ENCODE measurements at regions not wholly inside any gene's neighbourhood (a gene's known extent, or its start where the extent isn't known, plus 50 kb on each side); places are given as distances from the start of the nearest gene placed in this dataset.

- Histone ChIP-seq H3K4me1 (ENCODE audit: insufficient read depth, low read length) (no peaks in the 10 kb centered on the region), H3K9me3 (ENCODE audit: control insufficient read depth in 1 of 2, low read length in 2 of 2) (no peaks in the 10 kb centered on the region), H3K27me3 (ENCODE audit: insufficient read depth, low read length) (no peaks in the 10 kb centered on the region), H3K4me3 (ENCODE audit: low read length in 2 of 2) (no peak overlapping the region), H3K36me3 (ENCODE audit: insufficient read depth, low read length) (no peaks in the 10 kb centered on the region), H3K27ac (ENCODE audit: low read depth, low read length) (no peak overlapping the region)
- H3K4me1 Mint-ChIP-seq, result no peaks in the 10 kb centered on the region
- no peak overlapping the region for H3K4me3 Mint-ChIP-seq
- no peaks in the 10 kb centered on the region for H3K36me3 Mint-ChIP-seq
- POLR2A ChIA-PET (ENCODE audit: partially characterized antibody), result no interaction called here
- CTCF ChIA-PET (ENCODE audit: partially characterized antibody), result no interaction called here
- peaks cover 0 to 13% (median 5%) of the 10 kb centered on the region in 8 donors for H3K9me3 Mint-ChIP-seq
- H3K27ac Mint-ChIP-seq, result no peak overlapping the region
- DNase-seq, result no peak
- no peaks in the 10 kb centered on the region for H3K27me3 Mint-ChIP-seq
- intact Hi-C loops (cut with micrococcal nuclease), result no loop called here
Observed at GRCh38 chr9:13904746-13905145, 409.2 kb downstream of the NFIB start.

GRCh38 chr9:13904311-13904710 lies 409.6 kb downstream of the NFIB start:
- POLR2A ChIA-PET (ENCODE audit: partially characterized antibody), result no interaction called here
- Histone ChIP-seq H3K27ac (ENCODE audit: low read depth, low read length) (no peak overlapping the region), H3K4me1 (ENCODE audit: insufficient read depth, low read length) (no peaks in the 10 kb centered on the region), H3K4me3 (ENCODE audit: low read length in 2 of 2) (no peak overlapping the region), H3K36me3 (ENCODE audit: insufficient read depth, low read length) (no peaks in the 10 kb centered on the region), H3K27me3 (ENCODE audit: insufficient read depth, low read length) (no peaks in the 10 kb centered on the region), H3K9me3 (ENCODE audit: control insufficient read depth in 1 of 2, low read length in 2 of 2) (no peaks in the 10 kb centered on the region)
- CTCF ChIA-PET (ENCODE audit: partially characterized antibody), result no interaction called here
- H3K9me3 Mint-ChIP-seq, result peaks cover 0 to 13% (median 4%) of the 10 kb centered on the region in 8 donors
- no peak for DNase-seq
- no peak overlapping the region for H3K27ac Mint-ChIP-seq
- no peak overlapping the region for H3K4me3 Mint-ChIP-seq
- no peaks in the 10 kb centered on the region for H3K36me3 Mint-ChIP-seq
- H3K4me1 Mint-ChIP-seq, result no peaks in the 10 kb centered on the region
- H3K27me3 Mint-ChIP-seq, result no peaks in the 10 kb centered on the region
- intact Hi-C loops (cut with micrococcal nuclease), result no loop called here

DNA sequence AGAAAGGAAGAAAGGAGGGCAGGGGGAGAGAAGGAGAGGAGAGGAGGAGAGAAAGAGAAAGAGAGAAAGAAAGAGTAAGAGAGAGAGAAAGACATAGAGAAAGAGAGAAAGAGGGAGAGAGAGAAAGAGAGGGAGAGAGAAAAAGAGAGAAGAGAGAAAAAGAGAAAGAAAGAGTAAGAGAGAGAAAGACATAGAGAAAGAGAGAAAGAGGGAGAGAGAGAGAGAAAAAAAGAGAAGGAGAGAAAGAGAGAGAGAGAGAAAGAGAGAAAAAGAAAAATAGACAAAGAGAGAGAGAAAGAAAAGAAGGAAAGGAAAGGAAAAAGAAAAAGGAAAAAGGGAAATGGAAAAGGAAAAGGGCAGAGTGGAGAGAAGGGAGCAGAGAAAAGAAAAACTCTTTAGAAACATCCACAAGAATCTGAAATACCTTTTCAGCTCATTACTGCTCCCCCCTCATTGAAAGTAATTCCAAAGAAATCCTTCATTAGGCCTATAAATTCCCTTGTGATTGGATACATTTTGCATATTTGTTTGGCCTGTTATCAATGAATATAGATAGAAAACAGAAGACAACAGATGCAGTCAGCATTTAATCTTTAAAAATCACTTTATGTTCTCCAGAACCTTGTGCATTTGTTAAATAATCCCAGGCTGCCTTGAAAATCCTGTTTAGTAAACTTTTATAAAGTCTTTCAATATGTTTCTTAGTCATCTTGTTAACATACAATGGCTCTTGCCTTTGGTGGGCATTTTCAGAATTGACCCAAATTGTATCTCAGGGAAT lies 411.5 kb downstream of the NFIB start:
- Mint-ChIP-seq H3K36me3 (no peaks in the 10 kb centered on the region), H3K27ac (no peak overlapping the region), H3K4me3 (no peak overlapping the region), H3K4me1 (no peaks in the 10 kb centered on the region), H3K27me3 (no peaks in the 10 kb centered on the region), H3K9me3 (peaks cover 0 to 13% (median 4%) of the 10 kb centered on the region in 8 donors)
- Histone ChIP-seq H3K9me3 (ENCODE audit: control insufficient read depth in 1 of 2, low read length in 2 of 2) (no peaks in the 10 kb centered on the region), H3K27ac (ENCODE audit: low read depth, low read length) (no peak overlapping the region), H3K4me3 (ENCODE audit: low read length in 2 of 2) (no peak overlapping the region), H3K4me1 (ENCODE audit: insufficient read depth, low read length) (no peaks in the 10 kb centered on the region), H3K36me3 (ENCODE audit: insufficient read depth, low read length) (no peaks in the 10 kb centered on the region), H3K27me3 (ENCODE audit: insufficient read depth, low read length) (no peaks in the 10 kb centered on the region)
- intact Hi-C loops (cut with micrococcal nuclease), result no loop called here
- DNase-seq, result no peak
- ChIA-PET POLR2A (ENCODE audit: partially characterized antibody) (no interaction called here), CTCF (ENCODE audit: partially characterized antibody) (no interaction called here)

DNA sequence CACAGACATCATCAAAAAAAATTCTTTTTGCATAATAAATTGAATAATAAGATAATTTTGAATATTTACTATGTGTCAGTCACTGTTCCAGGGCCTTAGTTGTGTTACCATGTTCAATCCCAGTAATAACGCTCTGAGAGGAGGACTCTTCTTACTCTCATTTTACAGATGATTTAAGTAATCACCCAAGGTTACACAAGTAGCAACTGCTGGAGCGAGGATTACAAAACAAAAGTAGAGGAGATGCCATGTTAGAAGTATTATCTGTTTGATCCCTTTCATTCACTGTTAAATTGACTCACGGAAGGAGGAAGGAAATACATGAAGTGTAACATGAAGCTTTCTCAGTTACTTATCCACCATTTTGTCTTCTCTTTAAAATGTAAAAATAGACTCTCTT lies 412.8 kb downstream of the NFIB start:
- Histone ChIP-seq H3K4me1 (ENCODE audit: insufficient read depth, low read length) (no peaks in the 10 kb centered on the region), H3K36me3 (ENCODE audit: insufficient read depth, low read length) (no peaks in the 10 kb centered on the region), H3K27ac (ENCODE audit: low read depth, low read length) (no peak overlapping the region), H3K4me3 (ENCODE audit: low read length in 2 of 2) (no peak overlapping the region), H3K9me3 (ENCODE audit: control insufficient read depth in 1 of 2, low read length in 2 of 2) (no peaks in the 10 kb centered on the region), H3K27me3 (ENCODE audit: insufficient read depth, low read length) (no peaks in the 10 kb centered on the region)
- Mint-ChIP-seq H3K36me3 (no peaks in the 10 kb centered on the region), H3K4me3 (no peak overlapping the region), H3K27ac (no peak overlapping the region), H3K4me1 (no peaks in the 10 kb centered on the region), H3K9me3 (peaks cover 0 to 7% (median 2%) of the 10 kb centered on the region in 8 donors), H3K27me3 (no peaks in the 10 kb centered on the region)
- POLR2A ChIA-PET (ENCODE audit: partially characterized antibody), result no interaction called here
- DNase-seq, result no peak
- intact Hi-C loops (cut with micrococcal nuclease), result no loop called here
- CTCF ChIA-PET (ENCODE audit: partially characterized antibody), result no interaction called here

DNA sequence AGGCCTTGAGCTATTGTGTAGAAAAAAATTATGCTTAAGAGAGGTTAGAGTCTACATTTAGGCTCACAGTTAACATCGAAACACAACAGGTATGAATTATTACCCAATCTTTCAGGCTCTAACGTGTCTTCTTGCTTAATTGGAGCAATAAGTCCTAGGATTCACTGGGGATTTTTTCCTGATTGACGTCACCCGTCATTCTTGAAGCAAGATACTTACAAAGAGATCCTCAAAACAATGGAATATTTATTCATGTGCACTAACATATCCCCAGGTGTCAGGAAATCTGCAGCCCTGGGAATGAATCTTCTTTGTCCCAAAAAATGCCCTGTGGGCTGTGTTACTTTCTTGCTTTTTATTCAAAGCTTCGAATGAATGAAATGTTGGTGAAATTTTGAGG lies 413.5 kb downstream of the NFIB start:
- Histone ChIP-seq H3K4me1 (ENCODE audit: insufficient read depth, low read length) (no peaks in the 10 kb centered on the region), H3K36me3 (ENCODE audit: insufficient read depth, low read length) (no peaks in the 10 kb centered on the region), H3K9me3 (ENCODE audit: control insufficient read depth in 1 of 2, low read length in 2 of 2) (no peaks in the 10 kb centered on the region), H3K27ac (ENCODE audit: low read depth, low read length) (no peak overlapping the region), H3K27me3 (ENCODE audit: insufficient read depth, low read length) (no peaks in the 10 kb centered on the region), H3K4me3 (ENCODE audit: low read length in 2 of 2) (no peak overlapping the region)
- Mint-ChIP-seq H3K4me3 (no peak overlapping the region), H3K27ac (no peak overlapping the region), H3K36me3 (no peaks in the 10 kb centered on the region), H3K27me3 (no peaks in the 10 kb centered on the region), H3K4me1 (no peaks in the 10 kb centered on the region), H3K9me3 (peaks cover 0 to 5% (median 0%) of the 10 kb centered on the region in 8 donors)
- intact Hi-C loops (cut with micrococcal nuclease), result no loop called here
- ChIA-PET POLR2A (ENCODE audit: partially characterized antibody) (no interaction called here), CTCF (ENCODE audit: partially characterized antibody) (no interaction called here)
- DNase-seq, result no peak

DNA sequence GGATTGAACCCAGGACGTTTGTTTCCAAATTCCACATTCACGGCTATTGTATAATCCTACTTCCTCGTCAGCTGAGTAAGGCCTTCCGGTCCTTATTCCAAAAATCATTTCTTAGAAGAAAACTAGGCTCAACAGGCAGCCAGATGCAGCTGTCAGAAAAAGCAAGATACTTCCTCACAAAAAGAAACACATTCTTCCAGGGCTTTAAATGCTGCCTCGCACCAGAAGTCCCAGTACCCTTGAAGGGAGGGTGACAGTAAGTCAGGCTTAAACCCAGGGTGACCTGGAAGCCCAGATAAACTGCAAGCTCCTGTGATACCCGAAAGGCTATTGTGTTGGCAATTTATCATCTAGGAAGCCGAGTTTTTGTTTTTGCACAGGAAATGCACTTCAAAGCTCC lies 414.0 kb downstream of the NFIB start:
- Mint-ChIP-seq H3K27me3 (no peaks in the 10 kb centered on the region), H3K4me1 (no peaks in the 10 kb centered on the region), H3K36me3 (no peaks in the 10 kb centered on the region), H3K27ac (no peak overlapping the region), H3K4me3 (no peak overlapping the region), H3K9me3 (peaks cover 0 to 3% (median 0%) of the 10 kb centered on the region in 8 donors)
- no peaks in the 10 kb centered on the region for H3K36me3 ChIP-seq (ENCODE audit: insufficient read depth, low read length)
- H3K9me3 ChIP-seq (ENCODE audit: control insufficient read depth in 1 of 2, low read length in 2 of 2), result no peaks in the 10 kb centered on the region
- POLR2A ChIA-PET (ENCODE audit: partially characterized antibody), result no interaction called here
- no peak overlapping the region for H3K4me3 ChIP-seq (ENCODE audit: low read length in 2 of 2)
- no peaks in the 10 kb centered on the region for H3K27me3 ChIP-seq (ENCODE audit: insufficient read depth, low read length)
- H3K4me1 ChIP-seq (ENCODE audit: insufficient read depth, low read length), result no peaks in the 10 kb centered on the region
- intact Hi-C loops (cut with micrococcal nuclease), result no loop called here
- H3K27ac ChIP-seq (ENCODE audit: low read depth, low read length), result no peak overlapping the region
- no peak for DNase-seq
- CTCF ChIA-PET (ENCODE audit: partially characterized antibody), result no interaction called here

DNA sequence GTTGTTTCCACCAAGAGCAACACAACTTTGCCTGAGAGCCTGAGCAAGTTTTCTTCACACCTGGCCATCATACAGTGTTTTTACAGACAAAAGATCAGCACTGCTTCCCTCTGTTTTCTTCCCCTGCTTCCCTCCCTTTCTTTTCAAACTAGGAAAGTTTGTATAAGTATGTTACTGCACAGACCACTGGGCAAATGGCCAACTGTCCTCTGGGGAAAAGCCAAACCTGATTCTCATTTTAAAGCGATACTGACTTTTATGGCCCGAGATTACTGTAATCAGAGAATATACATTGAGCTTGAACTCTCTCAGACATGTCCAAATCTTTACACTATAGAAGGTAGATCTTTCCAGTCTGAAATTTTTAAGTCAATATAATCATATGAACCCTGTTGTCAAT lies 415.0 kb downstream of the NFIB start:
- Mint-ChIP-seq H3K27me3 (no peaks in the 10 kb centered on the region), H3K4me1 (no peaks in the 10 kb centered on the region), H3K4me3 (no peak overlapping the region), H3K27ac (no peak overlapping the region), H3K9me3 (peaks cover 0 to 3% (median 0%) of the 10 kb centered on the region in 8 donors), H3K36me3 (no peaks in the 10 kb centered on the region)
- no peak for DNase-seq
- Histone ChIP-seq H3K27me3 (ENCODE audit: insufficient read depth, low read length) (no peaks in the 10 kb centered on the region), H3K9me3 (ENCODE audit: control insufficient read depth in 1 of 2, low read length in 2 of 2) (no peaks in the 10 kb centered on the region), H3K4me3 (ENCODE audit: low read length in 2 of 2) (no peak overlapping the region), H3K4me1 (ENCODE audit: insufficient read depth, low read length) (no peaks in the 10 kb centered on the region), H3K27ac (ENCODE audit: low read depth, low read length) (no peak overlapping the region), H3K36me3 (ENCODE audit: insufficient read depth, low read length) (no peaks in the 10 kb centered on the region)
- ChIA-PET POLR2A (ENCODE audit: partially characterized antibody) (no interaction called here), CTCF (ENCODE audit: partially characterized antibody) (no interaction called here)
- intact Hi-C loops (cut with micrococcal nuclease), result no loop called here

Data from CD4-positive, alpha-beta memory T cell (primary cell).